ENCODE measurements at regions not wholly inside any gene's neighbourhood (a gene's known extent, or its start where the extent isn't known, plus 50 kb on each side); places are given as distances from the start of the nearest gene placed in this dataset.

- no peaks in the 10 kb centered on the region for H4K20me1 ChIP-seq (ENCODE audit: insufficient read depth, low read length)
- H3K79me2 ChIP-seq (ENCODE audit: insufficient read depth, low read length), result no peaks in the 10 kb centered on the region
- no peak overlapping the region for H3K27ac ChIP-seq (ENCODE audit: low read depth, low read length)
- H2AFZ ChIP-seq (ENCODE audit: low read length), result no peak overlapping the region
- no peak overlapping the region for H3K4me2 ChIP-seq (ENCODE audit: insufficient read depth, low read length)
- no peaks in the 10 kb centered on the region for H3K27me3 ChIP-seq (ENCODE audit: insufficient read depth, low read length)
- H3K36me3 ChIP-seq (ENCODE audit: insufficient read depth, low read length), result no peaks in the 10 kb centered on the region
- H3K4me3 ChIP-seq (ENCODE audit: insufficient read depth, low read length), result no peak overlapping the region
- no peaks in the 10 kb centered on the region for H3K4me1 ChIP-seq (ENCODE audit: insufficient read depth, low read length)
- H3K9me3 ChIP-seq (ENCODE audit: low read depth, low read length), result no peaks in the 10 kb centered on the region
- TF ChIP-seq CTCF (IDR thresholded peaks at IDR 0.05; ENCODE audit: extremely low read depth, low read depth, low read length), result no peak
- DNase-seq (ENCODE audit: insufficient read length, low spot score, missing footprints), result no peak
Measured at GRCh38 chr4:56123547-56123946, 174.8 kb downstream of the CEP135 start.

GRCh38 chr4:56123051-56123450 lies 174.3 kb downstream of the CEP135 start:
- H3K9me3 ChIP-seq (ENCODE audit: low read depth, low read length), result no peaks in the 10 kb centered on the region
- no peak overlapping the region for H2AFZ ChIP-seq (ENCODE audit: low read length)
- no peaks in the 10 kb centered on the region for H3K27me3 ChIP-seq (ENCODE audit: insufficient read depth, low read length)
- no peak overlapping the region for H3K27ac ChIP-seq (ENCODE audit: low read depth, low read length)
- no peaks in the 10 kb centered on the region for H3K79me2 ChIP-seq (ENCODE audit: insufficient read depth, low read length)
- DNase-seq (ENCODE audit: insufficient read length, low spot score, missing footprints), result no peak
- no peak overlapping the region for H3K4me2 ChIP-seq (ENCODE audit: insufficient read depth, low read length)
- no peaks in the 10 kb centered on the region for H3K36me3 ChIP-seq (ENCODE audit: insufficient read depth, low read length)
- H4K20me1 ChIP-seq (ENCODE audit: insufficient read depth, low read length), result no peaks in the 10 kb centered on the region
- TF ChIP-seq CTCF (IDR thresholded peaks at IDR 0.05; ENCODE audit: extremely low read depth, low read depth, low read length), result no peak
- no peaks in the 10 kb centered on the region for H3K4me1 ChIP-seq (ENCODE audit: insufficient read depth, low read length)
- no peak overlapping the region for H3K4me3 ChIP-seq (ENCODE audit: insufficient read depth, low read length)

GRCh38 chr4:56118845-56119244 lies 170.1 kb downstream of the CEP135 start:
- DNase-seq (ENCODE audit: insufficient read length, low spot score, missing footprints), result no peak
- H2AFZ ChIP-seq (ENCODE audit: low read length), result no peak overlapping the region
- H3K27ac ChIP-seq (ENCODE audit: low read depth, low read length), result no peak overlapping the region
- no peaks in the 10 kb centered on the region for H3K9me3 ChIP-seq (ENCODE audit: low read depth, low read length)
- no peak for TF ChIP-seq CTCF (IDR thresholded peaks at IDR 0.05; ENCODE audit: extremely low read depth, low read depth, low read length)
- H3K79me2 ChIP-seq (ENCODE audit: insufficient read depth, low read length), result no peaks in the 10 kb centered on the region
- no peaks in the 10 kb centered on the region for H3K36me3 ChIP-seq (ENCODE audit: insufficient read depth, low read length)
- H4K20me1 ChIP-seq (ENCODE audit: insufficient read depth, low read length), result no peaks in the 10 kb centered on the region
- no peak overlapping the region for H3K4me3 ChIP-seq (ENCODE audit: insufficient read depth, low read length)
- no peak overlapping the region for H3K4me2 ChIP-seq (ENCODE audit: insufficient read depth, low read length)
- H3K27me3 ChIP-seq (ENCODE audit: insufficient read depth, low read length), result no peaks in the 10 kb centered on the region
- H3K4me1 ChIP-seq (ENCODE audit: insufficient read depth, low read length), result no peaks in the 10 kb centered on the region

GRCh38 chr4:56118055-56118454 lies 169.3 kb downstream of the CEP135 start:
- Histone ChIP-seq H3K36me3 (ENCODE audit: insufficient read depth, low read length) (no peaks in the 10 kb centered on the region), H2AFZ (ENCODE audit: low read length) (no peak overlapping the region), H3K4me3 (ENCODE audit: insufficient read depth, low read length) (no peak overlapping the region), H3K4me2 (ENCODE audit: insufficient read depth, low read length) (no peak overlapping the region), H3K27me3 (ENCODE audit: insufficient read depth, low read length) (no peaks in the 10 kb centered on the region), H4K20me1 (ENCODE audit: insufficient read depth, low read length) (no peaks in the 10 kb centered on the region), H3K27ac (ENCODE audit: low read depth, low read length) (no peak overlapping the region), H3K9me3 (ENCODE audit: low read depth, low read length) (no peaks in the 10 kb centered on the region), H3K4me1 (ENCODE audit: insufficient read depth, low read length) (no peaks in the 10 kb centered on the region), H3K79me2 (ENCODE audit: insufficient read depth, low read length) (no peaks in the 10 kb centered on the region)
- no peak for TF ChIP-seq CTCF (IDR thresholded peaks at IDR 0.05; ENCODE audit: extremely low read depth, low read depth, low read length)
- DNase-seq (ENCODE audit: insufficient read length, low spot score, missing footprints), result no peak
